PFSK-1 (cell line): ENCODE measurements at regions not wholly inside any gene's neighbourhood (a gene's known extent, or its start where the extent isn't known, plus 50 kb on each side); places are given as distances from the start of the nearest gene placed in this dataset.

ENCODE experiments used
- POLR2AphosphoS5 ChIP-seq: IDR thresholded peaks from 2 replicates; pipeline ENCODE4 v1.6.1; 2012; ENCODE audit warnings: low read depth, mild to moderate bottlenecking, control low read depth, low read length, moderate library complexity
- REST ChIP-seq, 2 experiments: IDR thresholded peaks; 2 replicates each; pipeline versions ENCODE4 v1.6.1 to v1.8.0; 2011 to 2012; ENCODE audit warnings: low read depth in 2 of 2, low read length in 2 of 2, control low read depth in 1 of 2, inconsistent platforms in 1 of 2, mild to moderate bottlenecking in 1 of 2, moderate library complexity in 1 of 2; ENCODE audit not compliant: insufficient read depth in 1 of 2
- TAF1 ChIP-seq: IDR thresholded peaks from 2 replicates; pipeline ENCODE4 v1.6.1; 2012; ENCODE audit warnings: low read length, control low read depth, borderline replicate concordance; ENCODE audit not compliant: insufficient read depth

- no peak for TF ChIP-seq TAF1
- TF ChIP-seq POLR2AphosphoS5, result no peak
- no peak for TF ChIP-seq REST (IDR thresholded peaks at IDR 0.05; ENCODE audit: insufficient read depth in 1 of 2, low read depth in 2 of 2, low read length in 2 of 2)
These were observed 131.6 kb downstream of the ZNF330 start for GRCh38 chr4:141352331-141352730.
